ENCODE measurements at regions not wholly inside any gene's neighbourhood (a gene's known extent, or its start where the extent isn't known, plus 50 kb on each side); places are given as distances from the start of the nearest gene placed in this dataset.

GRCh38 chr18:62450175-62450545 is 72.7 kb upstream of the ZCCHC2 start (continued):
- TF ChIP-seq USF2 (IDR thresholded peaks at IDR 0.05; ENCODE audit: low read length) = no peak
